Endothelial cell of umbilical vein (primary cell): ENCODE measurements at regions not wholly inside any gene's neighbourhood (a gene's known extent, or its start where the extent isn't known, plus 50 kb on each side); places are given as distances from the start of the nearest gene placed in this dataset.

ENCODE experiments used
- BruUV-seq: library from RNA; stranded (reverse); fragments of 400-500 nt; replicated peaks from 2 replicates; lab custom pipeline; 2021; lab: Mats Ljungman, UMichigan
- CTCF ChIA-PET: fragments of 300-600, 350-600 bp; sonication (Branson Sonifier 250); formaldehyde crosslinking; loops from one replicate; lab custom pipeline; 2021; ENCODE audit warnings: antibody characterized with exemption, inconsistent platforms; lab: Charles Lee
- POLR2A ChIA-PET: fragments of 300-600, 350-600 bp; sonication (Branson Sonifier 250); formaldehyde crosslinking; loops from one replicate; lab custom pipeline; 2021; ENCODE audit warnings: antibody characterized with exemption, inconsistent platforms; lab: Charles Lee
- DNase-seq: peaks from one replicate; pipeline ENCODE4 v3.0.0-alpha.2; 2011; ENCODE audit warnings: low read depth, low spot score
- FAIRE-seq: peaks from 2 replicates; lab custom pipeline; 2011; peaks lifted over from hg19 to GRCh38; lab: Jason Lieb, UNC
- H2AFZ ChIP-seq: 2 replicates; pipeline ENCODE4 v1.6.0; 2012; ENCODE audit warnings: low read depth, low read length, control low read depth, inconsistent platforms
- H3K27ac ChIP-seq: 2 replicates; pipeline ENCODE4 v1.5.1; 2011; ENCODE audit warnings: low read depth, mild to moderate bottlenecking, control low read depth, low read length, moderate library complexity; ENCODE audit not compliant: insufficient read depth
- H3K27me3 ChIP-seq, 2 experiments: 2 replicates each; pipeline versions ENCODE4 v1.6.0 to v1.6.1; 2011; ENCODE audit warnings: low read length in 2 of 2, mixed read lengths in 1 of 2; ENCODE audit not compliant: control insufficient read depth in 2 of 2, insufficient read depth in 2 of 2
- H3K36me3 ChIP-seq, 2 experiments: 2 replicates in 1 of 2; 3 replicates in 1 of 2; pipeline ENCODE4 v1.5.1; 2011; ENCODE audit warnings: low read length in 2 of 2, mild to moderate bottlenecking in 1 of 2, moderate library complexity in 1 of 2; ENCODE audit not compliant: control insufficient read depth in 2 of 2, insufficient read depth in 2 of 2; ENCODE audit errors: extremely low read depth in 1 of 2
- H3K4me1 ChIP-seq: 3 replicates; pipeline ENCODE4 v1.5.1; 2011; ENCODE audit warnings: mild to moderate bottlenecking, low read length; ENCODE audit not compliant: control insufficient read depth, insufficient read depth; ENCODE audit errors: extremely low read depth
- H3K4me2 ChIP-seq: 2 replicates; pipeline ENCODE4 v1.6.1; 2011; ENCODE audit warnings: low read length, control low read depth, mixed read lengths; ENCODE audit not compliant: insufficient read depth
- H3K4me3 ChIP-seq, 3 experiments: fragments of 200-600 bp in 1 of 3; sonication (generic), shearing (Covaris generic) in 1 of 3; replicated peaks in 1 of 3; 2 replicates each; pipeline ENCODE4 v1.5.1; 2011 to 2016; ENCODE audit warnings: control low read depth in 3 of 3, low read length in 3 of 3, mild to moderate bottlenecking in 2 of 3, inconsistent platforms in 1 of 3, low read depth in 1 of 3, moderate library complexity in 1 of 3; ENCODE audit not compliant: insufficient read depth in 1 of 3
- H3K79me2 ChIP-seq: 2 replicates; pipeline ENCODE4 v1.6.0; 2012; ENCODE audit warnings: low read length, inconsistent platforms; ENCODE audit not compliant: control insufficient read depth, insufficient read depth
- H3K9ac ChIP-seq: replicated peaks from 2 replicates; pipeline ENCODE3; 2011; ENCODE audit warnings: low read length, control low read depth; ENCODE audit not compliant: insufficient read depth; ENCODE audit errors: extremely low read depth
- H3K9me1 ChIP-seq: replicated peaks from 3 replicates; pipeline ENCODE4 v1.6.0; 2011; ENCODE audit warnings: mild to moderate bottlenecking, low read length; ENCODE audit not compliant: control insufficient read depth, insufficient read depth; ENCODE audit errors: extremely low read depth
- H3K9me3 ChIP-seq: replicated peaks from 2 replicates; pipeline ENCODE4 v1.5.1; 2012; ENCODE audit warnings: low read length, inconsistent platforms; ENCODE audit not compliant: control insufficient read depth, insufficient read depth
- H4K20me1 ChIP-seq: replicated peaks from 2 replicates; pipeline ENCODE3; 2011; ENCODE audit warnings: mild to moderate bottlenecking, low read length; ENCODE audit not compliant: control insufficient read depth, insufficient read depth; ENCODE audit errors: extremely low read depth
- EZH2 ChIP-seq: IDR thresholded peaks from 2 replicates; pipeline ENCODE4 v1.6.1; 2012; ENCODE audit warnings: borderline replicate concordance, low read depth, mild to moderate bottlenecking, moderate library complexity, low read length, inconsistent platforms; ENCODE audit not compliant: severe bottlenecking
- FOS ChIP-seq: IDR thresholded peaks from 2 replicates; pipeline ENCODE4 v1.6.1; 2011; ENCODE audit warnings: mild to moderate bottlenecking, low read length, moderate library complexity, borderline replicate concordance; ENCODE audit not compliant: insufficient read depth
- GATA2 ChIP-seq: IDR thresholded peaks from 2 replicates; pipeline ENCODE4 v1.7.0; 2011; ENCODE audit warnings: low read depth, mild to moderate bottlenecking, moderate library complexity, mixed read lengths, low read length; ENCODE audit not compliant: insufficient read length, insufficient read depth
- JUN ChIP-seq: IDR thresholded peaks from 2 replicates; pipeline ENCODE4 v1.6.1; 2011; ENCODE audit warnings: borderline replicate concordance, low read depth; ENCODE audit not compliant: insufficient read length, insufficient read depth
- MAX ChIP-seq: IDR thresholded peaks from 2 replicates; pipeline ENCODE4 v1.6.1; 2011; ENCODE audit not compliant: insufficient read depth, insufficient read length
- MYC ChIP-seq: IDR thresholded peaks from one replicate; pipeline ENCODE4 v1.6.1; 2011; ENCODE audit warnings: mild to moderate bottlenecking, low read depth, low read length
- POLR2A ChIP-seq: IDR thresholded peaks from 2 replicates; pipeline ENCODE4 v1.6.1; 2012; ENCODE audit warnings: low read depth, mild to moderate bottlenecking, control low read depth, low read length
- POLR2AphosphoS5 ChIP-seq: IDR thresholded peaks from 2 replicates; pipeline ENCODE4 v1.6.1; 2012; ENCODE audit warnings: low read depth, mild to moderate bottlenecking, control low read depth, low read length, moderate library complexity; ENCODE audit not compliant: insufficient read depth
- dilution Hi-C: fragments of 300-500 bp; cut with MboI; formaldehyde crosslinking; loops from one replicate; pipeline ENCODE4 v1.15.0; 2019; ENCODE audit warnings: low sequenced_read_pairs; ENCODE audit not compliant: extremely low pct_ligation_motif_present
- intact Hi-C: fragments of 100-400 bp; cut with micrococcal nuclease; formaldehyde crosslinking; loops from one replicate; pipeline ENCODE4 v1.10.0; 2022
- TF ChIP-seq, protein P1 (sequence below), 2 donors: IDR thresholded peaks; 1 replicate in 1 of 2; 2 replicates in 1 of 2; pipeline ENCODE4 v1.5.1; 2011; ENCODE audit warnings: low read length in 2 of 2, mild to moderate bottlenecking in 2 of 2, moderate library complexity in 2 of 2, control low read depth in 1 of 2, inconsistent platforms in 1 of 2, low read depth in 1 of 2; ENCODE audit not compliant: insufficient read depth in 1 of 2; ENCODE audit errors: extremely low read depth in 1 of 2

- TF ChIP-seq MYC, result no peak
- TF ChIP-seq FOS, result no peak
- TF ChIP-seq JUN, result no peak
- no peak for TF ChIP-seq POLR2AphosphoS5
- no peak for TF ChIP-seq EZH2
- H3K27ac ChIP-seq, result no peak overlapping the region
- no peaks in the 10 kb centered on the region for H3K27me3 ChIP-seq
- no TSS peak for BruUV-seq
- no peak overlapping the region for H3K9ac ChIP-seq
- dilution Hi-C loops (no loop called here), intact Hi-C loops (no loop called here)
- no peaks in the 10 kb centered on the region for H3K79me2 ChIP-seq
- POLR2A ChIA-PET, result no interaction called here
- DNase-seq (no peak), FAIRE-seq (no peak)
- no peak overlapping the region for H2AFZ ChIP-seq
- no peak overlapping the region for H3K4me2 ChIP-seq
- no peaks in the 10 kb centered on the region for H3K36me3 ChIP-seq
- CTCF ChIA-PET, result interaction anchor here (1.0 kb wide), 1 partner anchor 8 kb away, joined by 3 read pairs; no protein-coding TSS in a partner anchor
- H3K4me3 ChIP-seq, result no peak overlapping the region
- H3K9me3 ChIP-seq, result no peaks in the 10 kb centered on the region
- no peaks in the 10 kb centered on the region for H3K4me1 ChIP-seq
- no peaks in the 10 kb centered on the region for H3K9me1 ChIP-seq
- H4K20me1 ChIP-seq, result no peaks in the 10 kb centered on the region
Measured at GRCh38 chr5:135697251-135697958, 118.6 kb upstream of the CXCL14 start.

- Histone ChIP-seq H3K36me3 (no peaks in the 10 kb centered on the region), H3K9ac (no peak overlapping the region), H3K4me3 (no peak overlapping the region), H3K79me2 (no peaks in the 10 kb centered on the region), H3K4me2 (no peak overlapping the region), H2AFZ (no peak overlapping the region), H3K4me1 (no peaks in the 10 kb centered on the region), H3K9me3 (no peaks in the 10 kb centered on the region), H3K9me1 (no peaks in the 10 kb centered on the region), H3K27ac (no peak overlapping the region), H3K27me3 (no peaks in the 10 kb centered on the region), H4K20me1 (no peaks in the 10 kb centered on the region)
- FAIRE-seq (no peak), DNase-seq (no peak)
- intact Hi-C loops (no loop called here), dilution Hi-C loops (no loop called here)
- no peak for TF ChIP-seq MAX
- TF ChIP-seq, protein P1, sequence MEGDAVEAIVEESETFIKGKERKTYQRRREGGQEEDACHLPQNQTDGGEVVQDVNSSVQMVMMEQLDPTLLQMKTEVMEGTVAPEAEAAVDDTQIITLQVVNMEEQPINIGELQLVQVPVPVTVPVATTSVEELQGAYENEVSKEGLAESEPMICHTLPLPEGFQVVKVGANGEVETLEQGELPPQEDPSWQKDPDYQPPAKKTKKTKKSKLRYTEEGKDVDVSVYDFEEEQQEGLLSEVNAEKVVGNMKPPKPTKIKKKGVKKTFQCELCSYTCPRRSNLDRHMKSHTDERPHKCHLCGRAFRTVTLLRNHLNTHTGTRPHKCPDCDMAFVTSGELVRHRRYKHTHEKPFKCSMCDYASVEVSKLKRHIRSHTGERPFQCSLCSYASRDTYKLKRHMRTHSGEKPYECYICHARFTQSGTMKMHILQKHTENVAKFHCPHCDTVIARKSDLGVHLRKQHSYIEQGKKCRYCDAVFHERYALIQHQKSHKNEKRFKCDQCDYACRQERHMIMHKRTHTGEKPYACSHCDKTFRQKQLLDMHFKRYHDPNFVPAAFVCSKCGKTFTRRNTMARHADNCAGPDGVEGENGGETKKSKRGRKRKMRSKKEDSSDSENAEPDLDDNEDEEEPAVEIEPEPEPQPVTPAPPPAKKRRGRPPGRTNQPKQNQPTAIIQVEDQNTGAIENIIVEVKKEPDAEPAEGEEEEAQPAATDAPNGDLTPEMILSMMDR (IDR thresholded peaks at IDR 0.05; ENCODE audit: extremely low read depth in 1 of 2, insufficient read depth in 1 of 2, low read depth in 1 of 2, low read length in 2 of 2), result no peak
- TF ChIP-seq FOS, result no peak
- no peak for TF ChIP-seq JUN
- no peak for TF ChIP-seq GATA2
- TF ChIP-seq POLR2A, result no peak
- no peak for TF ChIP-seq EZH2
- TF ChIP-seq MYC, result no peak
- no peak for TF ChIP-seq POLR2AphosphoS5
- CTCF ChIA-PET, result no interaction called here
- POLR2A ChIA-PET, result no interaction called here
- no TSS peak for BruUV-seq
Measured at GRCh38 chr5:135696317-135696716, 117.5 kb upstream of the CXCL14 start.
